ENCODE measurements at regions not wholly inside any gene's neighbourhood (a gene's known extent, or its start where the extent isn't known, plus 50 kb on each side); places are given as distances from the start of the nearest gene placed in this dataset.

DNA sequence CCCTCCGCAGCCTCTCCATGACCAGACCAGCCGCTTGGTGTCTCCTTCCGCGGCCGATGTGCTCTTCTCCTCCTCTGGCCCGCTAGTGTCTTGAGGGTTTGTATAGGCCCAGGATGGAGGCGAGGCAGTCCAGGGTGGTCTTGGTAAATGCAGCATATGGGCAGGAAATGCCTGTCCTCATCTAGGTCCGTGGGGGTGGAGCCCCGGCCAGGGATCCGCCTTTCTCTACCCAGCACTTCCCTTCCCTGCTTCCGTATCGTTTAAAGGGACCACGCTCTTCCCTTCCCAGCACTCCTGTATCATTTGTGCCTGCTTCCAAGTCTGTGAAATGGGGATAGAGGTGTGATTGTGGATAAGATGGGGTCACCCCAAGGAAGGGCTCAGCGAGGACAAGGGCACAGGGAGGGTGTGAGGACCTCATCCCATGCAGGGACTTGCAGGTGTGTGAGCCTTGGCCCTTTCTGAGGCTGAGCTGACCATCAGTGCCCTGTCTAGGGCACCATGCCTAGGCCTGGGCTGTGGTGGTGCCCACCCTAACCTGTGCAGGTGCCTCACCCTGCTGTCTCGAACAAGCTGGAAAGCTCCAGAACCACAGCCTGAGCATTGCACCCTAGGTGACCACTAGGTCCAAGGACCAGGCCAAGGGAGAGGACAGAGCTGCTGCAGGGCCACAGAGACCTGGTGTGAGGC lies 326.8 kb upstream of the RTL1 start:
- no peak for TF ChIP-seq CTCF (IDR thresholded peaks at IDR 0.05)
- no peak for TF ChIP-seq POLR2AphosphoS5 (IDR thresholded peaks at IDR 0.05)
